WTC11 (cell line): ENCODE measurements at regions not wholly inside any gene's neighbourhood (a gene's known extent, or its start where the extent isn't known, plus 50 kb on each side); places are given as distances from the start of the nearest gene placed in this dataset.

Source experiments
- ATAC-seq: fragments of 200-7000 bp; cut with Tn5 transposase; 2 replicates; pipeline ENCODE4 v1.10.0; 2021; ENCODE audit warnings: mild to moderate bottlenecking, moderate library complexity
- CTCF ChIA-PET: fragments of 300-600 bp; sonication (Branson Sonifier 250); formaldehyde crosslinking; loops from one replicate; lab custom pipeline; 2021; ENCODE audit warnings: antibody characterized with exemption; lab: Charles Lee
- POLR2A ChIA-PET: fragments of 350-600 bp; sonication (Branson Sonifier 250); formaldehyde crosslinking; loops from one replicate; lab custom pipeline; 2021; ENCODE audit warnings: antibody characterized with exemption; lab: Charles Lee
- DNase-seq: peaks from one replicate; pipeline ENCODE4 v3.0.0; 2021; ENCODE audit warnings: low spot score
- H3K27ac Mint-ChIP-seq: 2 replicates; pipeline ENCODE4 v1.8.0; 2021; ENCODE audit warnings: mixed read lengths
- H3K27me3 Mint-ChIP-seq: 2 replicates; pipeline ENCODE4 v1.8.0; 2021; ENCODE audit warnings: low read depth, mild to moderate bottlenecking, moderate library complexity, mixed read lengths
- H3K36me3 Mint-ChIP-seq: 2 replicates; pipeline ENCODE4 v1.8.0; 2021; ENCODE audit warnings: mixed read lengths
- H3K4me1 Mint-ChIP-seq: 2 replicates; pipeline ENCODE4 v1.8.0; 2022; ENCODE audit warnings: mixed read lengths
- H3K4me3 Mint-ChIP-seq: 2 replicates; pipeline ENCODE4 v1.8.0; 2021; ENCODE audit warnings: mild to moderate bottlenecking, moderate library complexity, mixed read lengths
- H3K9me3 Mint-ChIP-seq: 2 replicates; pipeline ENCODE4 v1.8.0; 2021; ENCODE audit warnings: mixed read lengths
- AR ChIP-seq: fragments of 250-450 bp; sonication (Bioruptor Pico); IDR thresholded peaks from 2 replicates; pipeline ENCODE4 v1.9.0; 2021; ENCODE audit warnings: mild to moderate bottlenecking
- CTCF ChIP-seq: fragments of 200-600 bp; IDR thresholded peaks from 2 replicates; pipeline ENCODE4 v1.8.0; 2022; ENCODE audit warnings: antibody characterized with exemption
- E2F4 ChIP-seq: sonication (generic); formaldehyde crosslinking; IDR thresholded peaks from 2 replicates; pipeline ENCODE4 v1.8.1; 2022; ENCODE audit warnings: low read depth, mild to moderate bottlenecking, moderate library complexity, missing genetic modification reagents, borderline replicate concordance
- E2F5 ChIP-seq: sonication (generic); formaldehyde crosslinking; IDR thresholded peaks from 2 replicates; pipeline ENCODE4 v1.8.1; 2022; ENCODE audit warnings: mild to moderate bottlenecking, moderate library complexity, missing genetic modification reagents
- ELF4 ChIP-seq: sonication (generic); formaldehyde crosslinking; IDR thresholded peaks from 2 replicates; pipeline ENCODE4 v1.8.1; 2022; ENCODE audit warnings: low read depth, mild to moderate bottlenecking, moderate library complexity, missing genetic modification reagents
- ESRRA ChIP-seq: sonication (generic); formaldehyde crosslinking; IDR thresholded peaks from 2 replicates; pipeline ENCODE4 v1.8.1; 2022; ENCODE audit warnings: mild to moderate bottlenecking, missing genetic modification reagents, borderline replicate concordance
- IRF2 ChIP-seq: sonication (generic); formaldehyde crosslinking; IDR thresholded peaks from 2 replicates; pipeline ENCODE4 v1.8.0; 2022; ENCODE audit warnings: low read depth, missing genetic modification reagents, borderline replicate concordance
- JUN ChIP-seq: sonication (generic); formaldehyde crosslinking; IDR thresholded peaks from 2 replicates; pipeline ENCODE4 v1.8.0; 2023; ENCODE audit warnings: mild to moderate bottlenecking, missing genetic modification reagents
- MYBL2 ChIP-seq: sonication (generic); formaldehyde crosslinking; IDR thresholded peaks from 2 replicates; pipeline ENCODE4 v1.8.1; 2023; ENCODE audit warnings: mild to moderate bottlenecking, moderate library complexity, missing genetic modification reagents
- NFE2L1 ChIP-seq: sonication (generic); formaldehyde crosslinking; IDR thresholded peaks from 2 replicates; pipeline ENCODE4 v1.8.1; 2023; ENCODE audit warnings: missing genetic modification reagents
- NR3C1 ChIP-seq: sonication (generic); formaldehyde crosslinking; conservative IDR thresholded peaks from 2 replicates; pipeline ENCODE4 v1.8.1; 2023; ENCODE audit warnings: low read depth, mild to moderate bottlenecking, missing genetic modification reagents
- SMAD3 ChIP-seq: sonication (generic); formaldehyde crosslinking; IDR thresholded peaks from 2 replicates; pipeline ENCODE4 v1.8.0; 2022; ENCODE audit warnings: missing genetic modification reagents, mild to moderate bottlenecking, borderline replicate concordance
- TCF7 ChIP-seq: sonication (generic); formaldehyde crosslinking; IDR thresholded peaks from 2 replicates; pipeline ENCODE4 v1.8.0; 2022; ENCODE audit warnings: mild to moderate bottlenecking, low read depth, missing genetic modification reagents, moderate library complexity
- TEAD1 ChIP-seq: sonication (generic); formaldehyde crosslinking; IDR thresholded peaks from 2 replicates; pipeline ENCODE4 v1.8.0; 2022; ENCODE audit warnings: mild to moderate bottlenecking, missing genetic modification reagents
- USF1 ChIP-seq: sonication (generic); formaldehyde crosslinking; IDR thresholded peaks from 2 replicates; pipeline ENCODE4 v1.8.0; 2022; ENCODE audit warnings: mild to moderate bottlenecking, missing genetic modification reagents
- ZNF281 ChIP-seq: sonication (generic); formaldehyde crosslinking; IDR thresholded peaks from 2 replicates; pipeline ENCODE4 v1.8.0; 2023; ENCODE audit warnings: mild to moderate bottlenecking, missing genetic modification reagents
- ZNF396 ChIP-seq: fragments of 250-450 bp; sonication (Bioruptor Pico); IDR thresholded peaks from 2 replicates; pipeline ENCODE4 v1.8.0; 2021; ENCODE audit warnings: mild to moderate bottlenecking, moderate library complexity, borderline replicate concordance

- CTCF ChIA-PET = no interaction called here
- TF ChIP-seq IRF2 (CRISPR knock-in tag) = no peak
- no peak for TF ChIP-seq TCF7 (CRISPR knock-in tag)
- no peak for TF ChIP-seq NR3C1 (CRISPR knock-in tag)
- no peak for TF ChIP-seq NFE2L1
- TF ChIP-seq ELF4 (CRISPR knock-in tag) = no peak
- TF ChIP-seq TEAD1 (CRISPR knock-in tag) = no peak
- TF ChIP-seq AR = no peak
- TF ChIP-seq CTCF = no peak
- TF ChIP-seq E2F5 = no peak
- TF ChIP-seq SMAD3 (CRISPR knock-in tag) = no peak
- no peak for TF ChIP-seq JUN
- TF ChIP-seq E2F4 (CRISPR knock-in tag) = no peak
Measured at GRCh38 chr3:191968299-191968698, 507.3 kb downstream of the PYDC2 start.

GRCh38 chr3:191972714-191973398 is 511.9 kb downstream of the PYDC2 start:
- CTCF ChIA-PET = no interaction called here

More at GRCh38 chr3:191968299-191968698, 507.3 kb downstream of the PYDC2 start:
- H3K9me3 Mint-ChIP-seq = 0 out of 2 replicates have a peak, but pooled peaks cover 3% of the 10 kb centered on the region
- ATAC-seq = no peak
- DNase-seq = no peak
- H3K4me1 Mint-ChIP-seq = peaks cover 15% of the 10 kb centered on the region
- no peak overlapping the region for H3K27ac Mint-ChIP-seq
- H3K36me3 Mint-ChIP-seq = no peaks in the 10 kb centered on the region
- no peaks in the 10 kb centered on the region; the same call in 1 of the 2 replicates for H3K27me3 Mint-ChIP-seq
- POLR2A ChIA-PET = no interaction called here
- H3K4me3 Mint-ChIP-seq = no peak overlapping the region

More at GRCh38 chr3:191972714-191973398, 511.9 kb downstream of the PYDC2 start:
- Mint-ChIP-seq H3K4me3 (no peak overlapping the region), H3K27me3 (no peaks in the 10 kb centered on the region), H3K4me1 (peaks cover 7% of the 10 kb centered on the region), H3K36me3 (peaks cover 4% of the 10 kb centered on the region), H3K27ac (no peak overlapping the region), H3K9me3 (peaks cover 8% of the 10 kb centered on the region)
- POLR2A ChIA-PET = no interaction called here
- ATAC-seq (no peak), DNase-seq (no peak)
- no peak for TF ChIP-seq USF1 (CRISPR knock-in tag)
- no peak for TF ChIP-seq ESRRA (CRISPR knock-in tag)
- no peak for TF ChIP-seq MYBL2 (CRISPR knock-in tag)
- TF ChIP-seq ZNF396 (CRISPR knock-in tag) = no peak
- no peak for TF ChIP-seq ZNF281 (CRISPR knock-in tag)
